ENCODE measurements at regions not wholly inside any gene's neighbourhood (a gene's known extent, or its start where the extent isn't known, plus 50 kb on each side); places are given as distances from the start of the nearest gene placed in this dataset.

- Histone ChIP-seq H4K20me1 (ENCODE audit: insufficient read depth, low read length) (no peaks in the 10 kb centered on the region), H2AK5ac (ENCODE audit: low read depth, low read length) (no peak overlapping the region), H2BK15ac (ENCODE audit: low read depth, low read length) (no peak overlapping the region), H3K79me1 (ENCODE audit: low read depth in 1 of 2, low read length in 2 of 2) (no peaks in the 10 kb centered on the region), H3K18ac (ENCODE audit: low read depth, low read length) (no peak overlapping the region), H4K91ac (ENCODE audit: insufficient read depth, low read depth, low read length) (no peak overlapping the region), H3K36me3 (ENCODE audit: control insufficient read depth, insufficient read depth, low read length) (no peaks in the 10 kb centered on the region), H4K5ac (ENCODE audit: low read depth, low read length) (no peak overlapping the region), H3K23ac (ENCODE audit: low read depth, low read length) (no peak overlapping the region), H2BK20ac (ENCODE audit: low read depth, low read length) (no peak overlapping the region), H4K8ac (ENCODE audit: low read depth in 2 of 2, low read length in 2 of 2) (no peak overlapping the region), H2AFZ (replicated peaks; ENCODE audit: low read length, poor library complexity) (no peak overlapping the region), H3K9me1 (ENCODE audit: insufficient read depth, low read length) (no peaks in the 10 kb centered on the region), H2BK5ac (ENCODE audit: low read depth, low read length, poor library complexity, severe bottlenecking) (no peak overlapping the region), H3K9ac (ENCODE audit: low read depth, low read length) (no peak overlapping the region), H2BK120ac (ENCODE audit: low read depth, low read length) (no peak overlapping the region), H3K4me1 (ENCODE audit: control insufficient read depth, insufficient read depth, low read length) (no peaks in the 10 kb centered on the region), H3K56ac (ENCODE audit: extremely low read depth, insufficient read depth, low read length) (no peak overlapping the region), H3K14ac (replicated peaks; ENCODE audit: low read depth, low read length) (no peak overlapping the region), H3K27ac (ENCODE audit: insufficient read depth, low read length) (no peak overlapping the region), H3K4me2 (ENCODE audit: low read depth, low read length) (no peak overlapping the region), H3K9me3 (ENCODE audit: control insufficient read depth, insufficient read depth, low read length) (no peaks in the 10 kb centered on the region), H3K27me3 (ENCODE audit: control insufficient read depth, insufficient read depth, low read length) (no peaks in the 10 kb centered on the region), H3K4ac (ENCODE audit: low read depth, low read length) (no peak overlapping the region), H2AK9ac (replicated peaks; ENCODE audit: low read depth, low read length, poor library complexity) (no peak overlapping the region), H3K4me3 (ENCODE audit: insufficient read depth, low read depth, low read length) (no peak overlapping the region)
- POLR2A ChIA-PET (ENCODE audit: unreplicated experiment), result no interaction called here
- intact Hi-C loops (cut with micrococcal nuclease) (no loop called here), dilution Hi-C loops (cut with HindIII; ENCODE audit: low sequenced_read_pairs, unreplicated experiment) (no loop called here), in situ Hi-C loops (cut with MboI; ENCODE audit: low sequenced_read_pairs) (no loop called here)
- ATAC-seq (ENCODE audit: low read depth) (no peak), DNase-seq (peak; percentile 14)
- no CpG with 5 or more reads among the region's 2 CpGs for WGBS, 2 experiments (ENCODE audit: extremely low coverage in 2 of 2, insufficient read length in 1 of 2)
- BruUV-seq (replicated peaks), result no TSS peak
- CTCF ChIA-PET, result interaction anchor here (1.0 kb wide), 1 partner anchor 41 kb away, joined by 3 read pairs; no protein-coding TSS in a partner anchor
- TF ChIP-seq RCOR1 (IDR thresholded peaks at IDR 0.05; ENCODE audit: insufficient replicate concordance, low read length), result no peak
- no peak for TF ChIP-seq SMC3 (IDR thresholded peaks at IDR 0.05; ENCODE audit: low read depth, low read length)
- no peak for TF ChIP-seq BHLHE40 (IDR thresholded peaks at IDR 0.05; ENCODE audit: low read depth, low read length)
- TF ChIP-seq RAD21 (IDR thresholded peaks at IDR 0.05; ENCODE audit: low read length), result no peak
- no peak for TF ChIP-seq MAFK (IDR thresholded peaks at IDR 0.05; ENCODE audit: low read depth, low read length)
- TF ChIP-seq FOS (IDR thresholded peaks at IDR 0.05; ENCODE audit: low read depth, low read length), result no peak
- no peak for TF ChIP-seq POLR2A (IDR thresholded peaks at IDR 0.05; ENCODE audit: low read depth, low read length)
- no peak for TF ChIP-seq RFX5 (IDR thresholded peaks at IDR 0.05; ENCODE audit: low read depth, low read length)
- TF ChIP-seq, protein P1, sequence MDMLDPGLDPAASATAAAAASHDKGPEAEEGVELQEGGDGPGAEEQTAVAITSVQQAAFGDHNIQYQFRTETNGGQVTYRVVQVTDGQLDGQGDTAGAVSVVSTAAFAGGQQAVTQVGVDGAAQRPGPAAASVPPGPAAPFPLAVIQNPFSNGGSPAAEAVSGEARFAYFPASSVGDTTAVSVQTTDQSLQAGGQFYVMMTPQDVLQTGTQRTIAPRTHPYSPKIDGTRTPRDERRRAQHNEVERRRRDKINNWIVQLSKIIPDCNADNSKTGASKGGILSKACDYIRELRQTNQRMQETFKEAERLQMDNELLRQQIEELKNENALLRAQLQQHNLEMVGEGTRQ (IDR thresholded peaks at IDR 0.05; ENCODE audit: low read depth, low read length), result no peak
- TF ChIP-seq CHD1 (IDR thresholded peaks at IDR 0.05; ENCODE audit: low read depth, low read length), result no peak
Measured at GRCh38 chr1:217049721-217050120, 326.5 kb upstream of the ESRRG start.

Measured in IMR-90 (cell line).